ENCODE measurements at regions not wholly inside any gene's neighbourhood (a gene's known extent, or its start where the extent isn't known, plus 50 kb on each side); places are given as distances from the start of the nearest gene placed in this dataset.

- no peak for TF ChIP-seq CTCF (IDR thresholded peaks at IDR 0.05; ENCODE audit: low read length)
- TF ChIP-seq EZH2 (IDR thresholded peaks at IDR 0.05; ENCODE audit: borderline replicate concordance, low read length): no peak
These were observed 105.8 kb upstream of the KLHL13 start for GRCh38 chrX:118222421-118222820.

All from OCI-LY1 (cell line).